ENCODE measurements at regions not wholly inside any gene's neighbourhood (a gene's known extent, or its start where the extent isn't known, plus 50 kb on each side); places are given as distances from the start of the nearest gene placed in this dataset.
A peak's percentile ranks its signal among the peaks of the same experiment; 100 is the strongest.

DNA sequence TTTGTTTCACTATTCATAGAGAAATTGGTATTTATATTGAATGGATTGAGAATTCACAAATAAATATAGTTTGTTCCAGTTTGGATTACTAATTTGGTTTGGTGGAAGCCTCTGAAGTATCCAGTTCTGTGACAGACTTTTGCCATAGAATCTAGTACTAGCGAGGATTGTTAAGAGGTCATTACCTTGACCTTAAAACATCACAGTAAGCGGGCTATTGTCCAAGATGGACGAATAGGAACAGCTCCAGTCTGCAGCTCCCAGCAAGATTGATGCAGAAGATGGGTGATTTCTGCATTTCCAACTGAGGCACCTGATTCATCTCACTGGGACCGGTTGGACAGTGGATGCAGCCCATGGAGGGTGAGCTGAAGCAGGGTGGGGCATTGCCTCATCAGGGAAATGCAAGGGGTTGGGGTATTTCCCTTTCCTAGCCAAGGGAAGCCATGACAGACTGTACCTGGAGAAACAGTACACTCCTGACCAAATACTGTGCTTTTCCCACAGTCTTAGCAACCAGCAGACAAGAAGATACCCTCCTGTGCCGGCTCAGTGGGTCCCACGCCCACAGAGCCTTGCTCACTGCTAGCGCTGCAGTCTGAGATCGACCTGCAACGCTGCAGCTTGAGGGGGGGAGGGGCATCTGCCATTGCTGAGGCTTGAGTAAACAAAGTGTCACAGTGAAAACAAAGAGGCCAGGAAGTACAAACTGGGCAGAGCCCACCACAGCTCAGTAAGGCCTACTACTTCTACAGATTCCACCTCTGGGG lies 66.4 kb upstream of the NEDD9 start (continued):
- TF ChIP-seq, protein P1, sequence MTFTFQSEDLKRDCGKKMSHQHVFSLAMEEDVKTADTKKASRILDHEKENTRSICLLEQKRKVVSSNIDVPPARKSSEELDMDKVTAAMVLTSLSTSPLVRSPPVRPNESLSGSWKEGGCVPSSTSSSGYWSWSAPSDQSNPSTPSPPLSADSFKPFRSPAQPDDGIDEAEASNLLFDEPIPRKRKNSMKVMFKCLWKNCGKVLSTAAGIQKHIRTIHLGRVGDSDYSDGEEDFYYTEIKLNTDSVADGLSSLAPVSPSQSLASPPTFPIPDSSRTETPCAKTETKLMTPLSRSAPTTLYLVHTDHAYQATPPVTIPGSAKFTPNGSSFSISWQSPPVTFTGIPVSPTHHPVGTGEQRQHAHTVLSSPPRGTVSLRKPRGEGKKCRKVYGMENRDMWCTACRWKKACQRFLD (CRISPR knock-in tag; IDR thresholded peaks at IDR 0.05; ENCODE audit: borderline replicate concordance) = no peak
- TF ChIP-seq ISL2 (CRISPR knock-in tag; IDR thresholded peaks at IDR 0.05) (peak; percentile 85), ARHGAP35 (CRISPR knock-in tag; IDR thresholded peaks at IDR 0.05; ENCODE audit: borderline replicate concordance) (no peak; the same call in 1 of the 2 replicates), ZBTB7A (CRISPR knock-in tag; IDR thresholded peaks at IDR 0.05) (peak; percentile 98), STAT5B (CRISPR knock-in tag; IDR thresholded peaks at IDR 0.05) (no peak), RBFOX2 (IDR thresholded peaks at IDR 0.05; ENCODE audit: low read depth, low read length) (no peak), ZFP90 (CRISPR knock-in tag; IDR thresholded peaks at IDR 0.05; ENCODE audit: borderline replicate concordance) (no peak; the same call in 1 of the 2 replicates), TMF1 (CRISPR knock-in tag; IDR thresholded peaks at IDR 0.05; ENCODE audit: low read depth) (peak; percentile 45; the same call in 1 of the 2 replicates), ATF7-NPFF (CRISPR knock-in tag; IDR thresholded peaks at IDR 0.05; ENCODE audit: low read depth) (peak; percentile 72), FOXJ3 (CRISPR knock-in tag; IDR thresholded peaks at IDR 0.05; ENCODE audit: borderline replicate concordance) (peak; percentile 93), SIN3B (IDR thresholded peaks at IDR 0.05; ENCODE audit: low read length) (no peak), REPIN1 (CRISPR knock-in tag; IDR thresholded peaks at IDR 0.05; ENCODE audit: borderline replicate concordance, low read depth) (peak; percentile 86), FOXC1 (CRISPR knock-in tag; IDR thresholded peaks at IDR 0.05; ENCODE audit: borderline replicate concordance) (peak; percentile 83; the same call in 1 of the 2 replicates), ZFP82 (CRISPR knock-in tag; IDR thresholded peaks at IDR 0.05; ENCODE audit: borderline replicate concordance) (peak; percentile 85; the same call in 1 of the 2 replicates), ZNF460 (CRISPR knock-in tag; IDR thresholded peaks at IDR 0.05; ENCODE audit: borderline replicate concordance) (peak; percentile 62; the same call in 1 of the 2 replicates), HOXA3 (CRISPR knock-in tag; IDR thresholded peaks at IDR 0.05) (peak; percentile 93), ZKSCAN5 (CRISPR knock-in tag; IDR thresholded peaks at IDR 0.05) (no peak), ADNP (CRISPR knock-in tag; IDR thresholded peaks at IDR 0.05) (no peak; the same call in 1 of the 2 replicates)
- TF ChIP-seq, protein P2, sequence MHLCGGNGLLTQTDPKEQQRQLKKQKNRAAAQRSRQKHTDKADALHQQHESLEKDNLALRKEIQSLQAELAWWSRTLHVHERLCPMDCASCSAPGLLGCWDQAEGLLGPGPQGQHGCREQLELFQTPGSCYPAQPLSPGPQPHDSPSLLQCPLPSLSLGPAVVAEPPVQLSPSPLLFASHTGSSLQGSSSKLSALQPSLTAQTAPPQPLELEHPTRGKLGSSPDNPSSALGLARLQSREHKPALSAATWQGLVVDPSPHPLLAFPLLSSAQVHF (CRISPR knock-in tag; IDR thresholded peaks at IDR 0.05) = no peak; the same call in 1 of the 2 replicates
- TF ChIP-seq, protein P3, sequence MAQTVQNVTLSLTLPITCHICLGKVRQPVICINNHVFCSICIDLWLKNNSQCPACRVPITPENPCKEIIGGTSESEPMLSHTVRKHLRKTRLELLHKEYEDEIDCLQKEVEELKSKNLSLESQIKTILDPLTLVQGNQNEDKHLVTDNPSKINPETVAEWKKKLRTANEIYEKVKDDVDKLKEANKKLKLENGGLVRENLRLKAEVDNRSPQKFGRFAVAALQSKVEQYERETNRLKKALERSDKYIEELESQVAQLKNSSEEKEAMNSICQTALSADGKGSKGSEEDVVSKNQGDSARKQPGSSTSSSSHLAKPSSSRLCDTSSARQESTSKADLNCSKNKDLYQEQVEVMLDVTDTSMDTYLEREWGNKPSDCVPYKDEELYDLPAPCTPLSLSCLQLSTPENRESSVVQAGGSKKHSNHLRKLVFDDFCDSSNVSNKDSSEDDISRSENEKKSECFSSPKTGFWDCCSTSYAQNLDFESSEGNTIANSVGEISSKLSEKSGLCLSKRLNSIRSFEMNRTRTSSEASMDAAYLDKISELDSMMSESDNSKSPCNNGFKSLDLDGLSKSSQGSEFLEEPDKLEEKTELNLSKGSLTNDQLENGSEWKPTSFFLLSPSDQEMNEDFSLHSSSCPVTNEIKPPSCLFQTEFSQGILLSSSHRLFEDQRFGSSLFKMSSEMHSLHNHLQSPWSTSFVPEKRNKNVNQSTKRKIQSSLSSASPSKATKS (CRISPR knock-in tag; IDR thresholded peaks at IDR 0.05) = peak; percentile 80; the same call in 1 of the 2 replicates
- TF ChIP-seq, protein P4, sequence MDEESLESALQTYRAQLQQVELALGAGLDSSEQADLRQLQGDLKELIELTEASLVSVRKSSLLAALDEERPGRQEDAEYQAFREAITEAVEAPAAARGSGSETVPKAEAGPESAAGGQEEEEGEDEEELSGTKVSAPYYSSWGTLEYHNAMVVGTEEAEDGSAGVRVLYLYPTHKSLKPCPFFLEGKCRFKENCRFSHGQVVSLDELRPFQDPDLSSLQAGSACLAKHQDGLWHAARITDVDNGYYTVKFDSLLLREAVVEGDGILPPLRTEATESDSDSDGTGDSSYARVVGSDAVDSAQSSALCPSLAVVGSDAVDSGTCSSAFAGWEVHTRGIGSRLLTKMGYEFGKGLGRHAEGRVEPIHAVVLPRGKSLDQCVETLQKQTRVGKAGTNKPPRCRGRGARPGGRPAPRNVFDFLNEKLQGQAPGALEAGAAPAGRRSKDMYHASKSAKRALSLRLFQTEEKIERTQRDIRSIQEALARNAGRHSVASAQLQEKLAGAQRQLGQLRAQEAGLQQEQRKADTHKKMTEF (CRISPR knock-in tag; IDR thresholded peaks at IDR 0.05) = peak; percentile 99
- TF ChIP-seq, protein P5, sequence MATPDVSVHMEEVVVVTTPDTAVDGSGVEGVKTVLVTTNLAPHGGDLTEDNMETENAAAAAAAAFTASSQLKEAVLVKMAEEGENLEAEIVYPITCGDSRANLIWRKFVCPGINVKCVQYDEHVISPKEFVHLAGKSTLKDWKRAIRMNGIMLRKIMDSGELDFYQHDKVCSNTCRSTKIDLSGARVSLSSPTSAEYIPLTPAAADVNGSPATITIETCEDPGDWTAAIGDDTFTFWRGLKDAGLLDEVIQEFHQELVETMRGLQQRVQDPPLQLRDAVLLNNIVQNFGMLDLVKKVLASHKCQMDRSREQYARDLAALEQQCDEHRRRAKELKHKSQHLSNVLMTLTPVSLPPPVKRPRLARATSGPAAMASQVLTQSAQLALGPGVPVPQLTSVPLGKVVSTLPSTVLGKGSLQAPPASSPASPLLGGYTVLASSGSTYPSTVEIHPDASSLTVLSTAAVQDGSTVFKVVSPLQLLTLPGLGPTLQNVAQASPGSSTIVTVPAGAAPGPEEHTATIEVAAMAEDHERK (CRISPR knock-in tag; IDR thresholded peaks at IDR 0.05; ENCODE audit: low read depth) = 0 out of 2 replicates have a peak, but pooled peaks have one; percentile 18

Data from HepG2 (cell line).